Esophagus squamous epithelium (tissue), 5 donors: ENCODE measurements at regions not wholly inside any gene's neighbourhood (a gene's known extent, or its start where the extent isn't known, plus 50 kb on each side); places are given as distances from the start of the nearest gene placed in this dataset.

Experiments
- DNase-seq: peaks from one replicate; lab custom pipeline; 2025; lab: John Stamatoyannopoulos, UW
- H3K27ac ChIP-seq, 4 donors: fragments of 200-600 bp; sonication (generic); one replicate each; pipeline ENCODE4 v1.5.1; 2016 to 2019; ENCODE audit warnings: mild to moderate bottlenecking in 1 of 4
- H3K27me3 ChIP-seq, 4 donors: fragments of 200-600 bp; sonication (generic); 1 replicate in 3 of 4; 2 replicates in 1 of 4; pipeline versions ENCODE4 v1.5.1 to v1.6.0; 2017 to 2021; ENCODE audit warnings: antibody characterized with exemption in 1 of 4
- H3K36me3 ChIP-seq, 3 donors: fragments of 200-600 bp; sonication (generic); one replicate each; pipeline ENCODE4 v1.5.1; 2016 to 2019
- H3K4me1 ChIP-seq, 3 donors: fragments of 200-600 bp; sonication (generic); one replicate each; pipeline ENCODE4 v1.5.1; 2017 to 2019
- H3K4me3 ChIP-seq, 4 donors: fragments of 200-600 bp; sonication (generic); 1 replicate in 3 of 4; 2 replicates in 1 of 4; pipeline ENCODE4 v1.5.1; 2016 to 2019; ENCODE audit warnings: mild to moderate bottlenecking in 2 of 4, moderate library complexity in 1 of 4
- H3K9me3 ChIP-seq, 3 donors: fragments of 200-600 bp; sonication (generic); one replicate each; pipeline ENCODE4 v1.5.1; 2016 to 2019
- POLR2A ChIP-seq, 4 donors: fragments of 450-650 bp; IDR thresholded peaks; one replicate each; pipeline ENCODE4 v1.6.1; 2017; ENCODE audit warnings: antibody characterized with exemption in 4 of 4, mild to moderate bottlenecking in 4 of 4, moderate library complexity in 3 of 4
- WGBS, 2 donors: methylation state at CpG; one replicate each; pipeline ENCODE4 v1.1.5; 2018; 5-methylcytosine and 5-hydroxymethylcytosine counted together
- intact Hi-C: fragments of 100-400 bp; cut with DNase I; formaldehyde crosslinking; loops from one replicate; pipeline ENCODE4 v1.15.0; 2022
- TF ChIP-seq, protein P1 (sequence below), 6 experiments: fragments of 450-650 bp in 4 of 6; fragments of 200-600 bp in 2 of 6; sonication (generic) in 2 of 6; IDR thresholded peaks; one replicate each; pipeline ENCODE4 v1.5.1; 2016 to 2019; ENCODE audit warnings: antibody characterized with exemption in 6 of 6, mild to moderate bottlenecking in 4 of 6, moderate library complexity in 4 of 6
- donor health status: DM: yes; HTN: yes; CAD: no.

DNA sequence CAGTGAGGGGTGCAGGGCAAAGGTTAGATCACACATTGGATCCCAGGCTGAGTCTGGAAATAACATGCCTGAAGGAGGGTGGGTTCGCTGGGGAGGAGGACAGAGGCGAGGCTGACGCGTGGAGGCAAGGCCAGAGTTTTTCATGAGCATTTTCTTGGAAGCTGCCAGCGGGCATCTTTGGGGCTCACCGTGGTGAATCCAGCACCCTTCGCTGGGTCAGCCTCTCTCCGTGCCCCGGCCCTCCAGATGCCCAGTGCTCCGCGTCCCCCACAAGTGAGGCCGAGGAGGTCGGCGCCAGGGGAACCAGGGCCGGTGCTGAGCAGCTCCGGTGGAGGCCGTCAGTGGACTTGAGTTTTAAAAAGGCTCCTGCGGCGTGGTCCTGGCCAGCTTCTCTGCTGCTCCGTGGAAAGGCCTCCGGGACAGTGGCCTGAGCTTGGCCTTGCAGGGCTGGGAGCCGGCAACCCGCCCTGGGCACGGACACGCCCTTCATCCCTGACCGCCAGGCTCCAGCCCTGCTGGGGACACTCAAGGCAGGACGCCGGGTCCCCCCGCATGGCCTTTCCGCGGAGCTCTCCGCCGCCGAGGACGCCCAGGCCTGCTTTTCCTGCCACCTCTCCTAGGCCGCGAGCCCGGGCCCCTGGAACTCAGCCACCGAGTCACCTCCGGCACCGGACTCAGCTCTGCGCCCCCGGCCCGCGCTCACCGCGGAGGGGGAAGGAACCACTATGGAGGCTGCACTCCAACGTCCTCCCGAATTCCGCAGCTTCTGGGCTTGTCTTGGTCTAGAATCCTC, 114.3 kb downstream of the THBS2 start:
- no peak overlapping the region for H3K27ac ChIP-seq
- no peak overlapping the region for H3K4me3 ChIP-seq
- H3K9me3 ChIP-seq, result no peaks in the 10 kb centered on the region
- TF ChIP-seq POLR2A (IDR thresholded peaks at IDR 0.05), result no peak
- TF ChIP-seq, protein P1, sequence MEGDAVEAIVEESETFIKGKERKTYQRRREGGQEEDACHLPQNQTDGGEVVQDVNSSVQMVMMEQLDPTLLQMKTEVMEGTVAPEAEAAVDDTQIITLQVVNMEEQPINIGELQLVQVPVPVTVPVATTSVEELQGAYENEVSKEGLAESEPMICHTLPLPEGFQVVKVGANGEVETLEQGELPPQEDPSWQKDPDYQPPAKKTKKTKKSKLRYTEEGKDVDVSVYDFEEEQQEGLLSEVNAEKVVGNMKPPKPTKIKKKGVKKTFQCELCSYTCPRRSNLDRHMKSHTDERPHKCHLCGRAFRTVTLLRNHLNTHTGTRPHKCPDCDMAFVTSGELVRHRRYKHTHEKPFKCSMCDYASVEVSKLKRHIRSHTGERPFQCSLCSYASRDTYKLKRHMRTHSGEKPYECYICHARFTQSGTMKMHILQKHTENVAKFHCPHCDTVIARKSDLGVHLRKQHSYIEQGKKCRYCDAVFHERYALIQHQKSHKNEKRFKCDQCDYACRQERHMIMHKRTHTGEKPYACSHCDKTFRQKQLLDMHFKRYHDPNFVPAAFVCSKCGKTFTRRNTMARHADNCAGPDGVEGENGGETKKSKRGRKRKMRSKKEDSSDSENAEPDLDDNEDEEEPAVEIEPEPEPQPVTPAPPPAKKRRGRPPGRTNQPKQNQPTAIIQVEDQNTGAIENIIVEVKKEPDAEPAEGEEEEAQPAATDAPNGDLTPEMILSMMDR (IDR thresholded peaks at IDR 0.05), result no peak
- H3K27me3 ChIP-seq, result no peaks in the 10 kb centered on the region
- H3K36me3 ChIP-seq, result no peaks in the 10 kb centered on the region
- WGBS, 2 donors, result 88 to 89% methylated on average over 22 to 29 of the region's 50 CpGs
- intact Hi-C loops, result no loop called here
- DNase-seq, result no peak
- peaks cover 0 to 17% (median 0%) of the 10 kb centered on the region in 3 donors for H3K4me1 ChIP-seq

DNA sequence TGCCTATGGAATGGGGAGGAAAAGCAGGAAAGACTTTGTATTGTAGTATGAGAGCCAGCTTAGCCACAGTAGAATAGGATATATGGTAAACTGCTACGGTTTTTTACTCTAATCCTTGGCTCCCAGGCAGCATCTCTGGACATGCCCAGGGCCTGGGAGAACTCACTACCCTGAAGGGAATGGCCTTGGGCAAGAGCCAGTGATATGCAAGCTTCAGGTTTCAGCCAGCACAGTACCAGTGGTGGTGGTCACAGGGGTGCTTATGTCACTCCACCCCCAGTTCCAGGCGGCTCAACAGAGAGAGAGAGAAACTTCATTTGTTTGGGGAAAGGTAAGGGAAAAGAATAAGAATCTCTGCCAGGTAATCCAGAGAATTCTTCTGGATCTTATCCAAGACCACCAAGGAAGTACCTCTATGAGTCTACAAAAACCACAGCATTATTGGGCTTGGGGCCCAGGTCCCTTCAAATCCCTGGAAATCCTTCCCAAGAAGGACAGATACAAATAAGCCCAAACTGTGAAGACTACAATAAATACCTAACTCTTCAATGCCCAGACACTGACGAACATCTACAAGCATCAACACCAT, 121.2 kb downstream of the THBS2 start:
- Histone ChIP-seq H3K27me3 (no peaks in the 10 kb centered on the region), H3K27ac (no peak overlapping the region), H3K9me3 (no peaks in the 10 kb centered on the region), H3K4me3 (no peak overlapping the region), H3K36me3 (no peaks in the 10 kb centered on the region), H3K4me1 (no peaks in the 10 kb centered on the region)
- intact Hi-C loops, result no loop called here
- 47 to 62% methylated on average over 3 of the region's 3 CpGs for WGBS, 2 donors
- no peak for DNase-seq
- TF ChIP-seq POLR2A (IDR thresholded peaks at IDR 0.05), result no peak
- TF ChIP-seq, protein P1 (IDR thresholded peaks at IDR 0.05), result no peak

DNA sequence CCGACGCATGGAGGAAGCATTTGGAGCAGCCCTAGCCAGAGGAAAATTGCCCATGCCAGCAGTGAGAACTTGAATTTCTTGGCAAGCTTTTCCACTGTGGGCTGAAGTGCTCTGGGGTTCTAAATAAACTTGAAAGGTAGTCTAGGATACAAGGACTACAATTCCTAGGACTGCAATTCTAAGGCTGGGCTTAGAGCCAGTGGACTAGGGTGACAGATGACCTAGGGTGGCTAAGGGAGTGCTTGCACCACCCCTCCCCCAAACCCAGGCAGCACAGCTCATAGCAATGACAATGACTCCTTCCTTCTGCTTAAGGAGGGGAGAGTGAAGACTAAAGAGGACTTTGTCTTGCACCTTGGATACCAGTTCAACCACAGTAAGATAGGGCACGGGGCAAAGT, 122.3 kb downstream of the THBS2 start:
- DNase-seq, result no peak
- intact Hi-C loops, result no loop called here
- Histone ChIP-seq H3K4me1 (no peaks in the 10 kb centered on the region), H3K9me3 (no peaks in the 10 kb centered on the region), H3K27ac (no peak overlapping the region), H3K36me3 (no peaks in the 10 kb centered on the region), H3K4me3 (no peak overlapping the region), H3K27me3 (no peaks in the 10 kb centered on the region)
- TF ChIP-seq, protein P1 (IDR thresholded peaks at IDR 0.05), result no peak
- no peak for TF ChIP-seq POLR2A (IDR thresholded peaks at IDR 0.05)
- 60 to 68% methylated on average over 3 of the region's 3 CpGs for WGBS, 2 donors

DNA sequence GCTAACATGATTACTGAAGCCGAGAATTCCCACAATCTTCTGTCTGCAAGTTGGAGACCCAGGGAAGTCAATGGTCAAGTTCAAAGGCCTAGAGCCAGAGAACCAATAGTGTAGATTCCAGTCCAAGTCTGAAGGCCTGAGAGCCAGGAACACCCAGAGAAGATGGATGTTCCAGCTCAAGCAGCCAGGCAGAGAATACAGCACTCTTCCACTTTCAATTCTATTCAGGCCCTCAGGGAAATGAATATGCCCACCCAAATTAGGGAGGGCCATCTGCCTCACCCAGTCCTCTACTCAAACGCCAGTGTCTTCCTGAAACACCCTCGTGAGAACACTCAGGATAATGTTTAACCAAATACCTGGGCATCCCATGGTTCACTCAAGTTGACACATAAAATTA, 123.5 kb downstream of the THBS2 start:
- no peaks in the 10 kb centered on the region for H3K27me3 ChIP-seq
- H3K36me3 ChIP-seq, result no peaks in the 10 kb centered on the region
- no peaks in the 10 kb centered on the region for H3K9me3 ChIP-seq
- H3K4me1 ChIP-seq, result no peaks in the 10 kb centered on the region
- DNase-seq, result no peak
- intact Hi-C loops, result no loop called here
- TF ChIP-seq POLR2A (IDR thresholded peaks at IDR 0.05), result no peak
- TF ChIP-seq, protein P1 (IDR thresholded peaks at IDR 0.05), result no peak
- no peak overlapping the region for H3K4me3 ChIP-seq
- whole genome bisulfite sequencing, 2 donors, result 84 to 87% methylated on average over 3 of the region's 3 CpGs
- no peak overlapping the region for H3K27ac ChIP-seq

DNA sequence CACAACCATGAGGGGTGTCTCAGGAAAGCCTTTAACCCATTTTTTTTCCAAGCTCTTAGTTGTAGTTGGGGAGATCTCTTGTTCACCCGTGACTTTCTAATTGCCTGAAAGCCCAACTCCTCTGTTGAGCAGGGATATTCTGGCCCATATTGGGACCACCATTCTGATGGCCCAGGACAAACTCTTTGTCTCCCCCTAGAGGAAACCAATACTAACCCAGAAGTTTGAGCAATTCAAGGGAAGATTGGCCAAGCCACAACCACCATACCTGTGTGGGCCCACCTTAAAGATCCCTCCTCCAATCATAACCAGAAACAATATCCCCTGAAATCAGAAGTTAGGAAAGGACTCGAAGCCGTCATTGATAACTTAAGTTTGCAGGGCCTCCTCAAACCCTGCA, 132.6 kb downstream of the THBS2 start:
- no peaks in the 10 kb centered on the region for H3K27me3 ChIP-seq
- H3K4me3 ChIP-seq, result no peak overlapping the region
- H3K4me1 ChIP-seq, result no peaks in the 10 kb centered on the region
- H3K9me3 ChIP-seq, result no peaks in the 10 kb centered on the region
- H3K27ac ChIP-seq, result no peak overlapping the region
- WGBS, 2 donors, result 75% methylated on average over 1 to 2 of the region's 3 CpGs
- no peak for DNase-seq
- TF ChIP-seq POLR2A (IDR thresholded peaks at IDR 0.05), result no peak
- TF ChIP-seq, protein P1 (IDR thresholded peaks at IDR 0.05), result no peak
- H3K36me3 ChIP-seq, result no peaks in the 10 kb centered on the region
- intact Hi-C loops, result no loop called here
